ENCODE measurements at regions not wholly inside any gene's neighbourhood (a gene's known extent, or its start where the extent isn't known, plus 50 kb on each side); places are given as distances from the start of the nearest gene placed in this dataset.

DNA sequence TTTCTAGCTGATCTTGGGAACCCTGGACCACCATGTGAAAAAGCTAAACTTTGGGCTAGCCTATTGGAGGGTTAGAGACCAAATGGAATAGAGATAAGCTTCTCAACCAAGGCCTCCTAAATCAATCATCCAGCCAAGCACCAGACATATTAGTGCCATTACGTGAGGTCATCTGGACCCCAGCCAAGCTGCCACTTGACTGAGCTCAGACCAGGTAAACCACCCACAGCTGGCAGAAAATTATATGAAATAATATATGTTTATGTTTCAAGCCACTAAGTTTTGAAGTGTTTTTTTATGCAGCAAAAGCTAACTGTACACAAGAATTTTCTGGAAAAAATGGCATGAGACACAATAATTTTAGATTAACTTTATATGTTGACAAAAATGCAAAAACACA, 82.6 kb upstream of the PCGF5 start:
- no peak for DNase-seq (ENCODE audit: low read depth)

GRCh38 chr10:91140995-91141549, 79.4 kb upstream of the PCGF5 start:
- no peak for DNase-seq (ENCODE audit: low read depth)

DNA sequence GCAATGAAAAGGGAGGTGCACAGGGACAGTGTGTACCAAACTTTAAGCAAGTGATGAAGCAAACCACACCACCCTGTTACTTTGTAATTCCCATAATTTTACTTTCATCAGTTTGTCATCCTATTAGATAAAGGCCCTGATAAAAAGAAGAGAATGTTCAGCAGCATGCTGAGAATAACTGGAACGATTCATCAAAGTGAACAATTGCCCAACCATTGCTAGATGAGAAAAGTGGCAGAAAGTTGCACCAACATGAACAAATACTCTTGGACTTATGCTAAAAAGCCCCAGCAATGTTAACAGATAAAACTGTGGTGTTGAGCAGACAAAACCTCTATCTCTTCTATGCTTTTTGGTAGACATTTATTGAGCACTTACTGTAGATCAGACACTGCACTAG, 75.5 kb upstream of the PCGF5 start:
- no peak for DNase-seq (ENCODE audit: low read depth)

DNA sequence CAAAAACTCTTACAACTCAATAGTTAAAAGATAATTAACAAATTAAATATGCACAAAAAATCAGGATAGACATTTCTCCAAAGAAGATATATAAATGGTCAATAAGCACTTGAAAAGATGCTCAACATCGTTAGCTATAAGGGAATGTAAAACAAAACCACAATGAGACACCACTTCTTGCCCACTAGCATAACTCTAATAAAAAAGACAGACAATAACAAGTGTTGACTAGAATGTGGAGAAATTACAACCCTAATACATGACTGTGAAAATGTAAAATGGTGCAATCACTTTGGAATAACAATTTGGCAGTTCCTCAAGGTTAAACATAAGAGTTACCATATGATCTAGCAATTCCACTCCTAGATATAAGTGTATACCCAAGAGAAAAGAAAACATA, 74.3 kb upstream of the PCGF5 start:
- no peak for DNase-seq (ENCODE audit: low read depth)

DNA sequence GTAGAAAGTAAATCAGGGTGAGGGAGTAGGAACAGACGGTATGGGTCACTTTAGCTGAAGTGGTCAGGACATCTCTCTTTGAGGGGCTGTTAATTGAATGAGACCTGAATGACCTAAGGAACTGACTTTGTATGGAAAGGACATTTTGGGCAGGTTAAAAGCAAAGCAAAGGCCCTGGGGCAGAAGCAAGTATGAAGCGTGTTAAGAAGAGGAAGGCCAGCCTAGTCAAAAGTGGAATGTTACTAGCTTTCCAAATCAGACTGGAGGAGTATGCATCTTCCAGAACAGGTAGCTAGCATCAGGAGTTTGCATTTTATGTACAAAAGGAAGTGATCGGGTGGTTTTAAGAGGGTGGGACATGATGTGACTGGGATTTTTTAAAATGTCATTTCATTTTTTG, 70.9 kb upstream of the PCGF5 start:
- no peak for DNase-seq (ENCODE audit: low read depth)

- no peak for DNase-seq (ENCODE audit: low read depth)
Observed at GRCh38 chr10:91150631-91151030, 69.8 kb upstream of the PCGF5 start.

- no peak for DNase-seq (ENCODE audit: low read depth)
Observed at GRCh38 chr10:91153508-91153907, 67.0 kb upstream of the PCGF5 start.

DNA sequence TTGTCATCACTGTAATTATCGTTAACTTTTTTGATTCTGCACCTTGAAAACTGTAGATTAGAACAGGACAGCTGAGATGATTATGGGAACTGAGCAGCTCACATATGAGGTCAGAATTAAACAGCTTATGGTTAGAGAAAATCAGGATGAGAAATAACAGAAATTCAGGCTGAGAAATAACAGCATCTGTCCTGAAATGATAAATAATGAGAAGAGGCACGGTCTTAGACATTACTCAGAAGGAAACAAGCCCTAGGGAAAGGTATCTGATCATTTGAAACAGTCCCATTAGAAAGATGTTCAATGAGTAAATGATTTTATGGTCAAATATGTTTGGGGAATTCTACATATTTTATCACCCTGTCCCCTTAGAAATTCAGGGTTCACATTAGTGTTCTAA, 65.6 kb upstream of the PCGF5 start:
- DNase-seq (ENCODE audit: low read depth) = no peak

- DNase-seq (ENCODE audit: low read depth) = no peak
Observed at GRCh38 chr10:91156196-91156595, 64.3 kb upstream of the PCGF5 start.

DNA sequence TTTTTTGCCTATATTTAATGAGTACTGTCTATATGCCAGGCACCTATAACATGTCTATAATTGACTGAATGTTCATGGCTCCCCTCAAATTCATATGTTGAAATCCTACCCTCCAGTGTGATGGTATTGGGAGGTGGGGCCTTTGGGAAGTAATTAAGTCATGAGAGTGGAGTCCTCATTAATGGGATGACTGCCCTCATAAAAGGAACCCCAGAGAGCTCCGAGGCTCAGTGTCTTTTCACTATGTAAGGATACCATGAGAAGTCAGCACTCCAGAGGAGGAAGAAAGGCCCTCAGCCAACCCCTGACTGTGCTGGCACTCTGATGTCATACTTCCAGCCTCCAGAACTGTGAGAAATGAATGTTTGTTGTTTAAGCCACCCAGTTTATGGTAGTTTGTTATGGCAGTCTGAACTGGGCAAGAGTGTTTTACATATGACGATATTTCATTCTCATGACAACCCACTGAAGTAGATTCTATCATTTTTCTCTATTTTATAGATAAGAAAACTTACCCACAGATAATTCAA, 61.1 kb upstream of the PCGF5 start:
- DNase-seq (ENCODE audit: low read depth) = no peak

- no peak for DNase-seq (ENCODE audit: low read depth)
Observed at GRCh38 chr10:91162050-91162494, 58.4 kb upstream of the PCGF5 start.

GRCh38 chr10:91162495-91163268, 57.8 kb upstream of the PCGF5 start:
- DNase-seq (ENCODE audit: low read depth) = no peak

DNA sequence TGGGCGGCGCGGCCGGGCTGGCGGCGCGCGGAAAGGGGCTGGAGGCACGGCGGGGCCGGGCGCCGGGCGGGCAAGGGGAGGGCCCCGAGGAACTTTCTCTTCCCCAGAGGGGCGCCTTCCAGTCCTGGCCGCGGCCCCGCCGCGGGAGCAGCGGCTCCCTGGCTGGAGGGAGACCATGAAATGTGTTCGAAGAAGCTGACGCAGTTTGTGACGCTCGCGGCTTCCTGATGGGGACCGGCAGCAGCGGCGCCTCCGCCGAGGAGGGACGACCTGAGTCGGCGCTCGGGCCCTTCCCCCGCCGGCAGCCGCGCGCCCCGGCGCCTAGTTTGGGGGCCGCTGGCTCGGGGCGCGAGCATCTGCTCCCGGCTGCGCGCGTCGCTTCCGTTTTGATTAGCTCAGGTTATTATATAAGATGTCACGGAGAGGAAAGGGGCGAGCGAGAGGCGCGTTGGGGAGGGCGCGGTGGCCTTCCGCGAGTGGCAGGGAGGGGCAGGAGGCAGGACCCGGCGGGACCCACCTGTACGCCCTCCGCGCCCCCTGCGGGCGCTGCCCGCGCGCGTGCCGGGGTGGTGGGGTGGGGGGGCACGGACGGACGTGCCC, 57.1 kb upstream of the PCGF5 start:
- DNase-seq (ENCODE audit: low read depth) = peak; percentile 8

DNA sequence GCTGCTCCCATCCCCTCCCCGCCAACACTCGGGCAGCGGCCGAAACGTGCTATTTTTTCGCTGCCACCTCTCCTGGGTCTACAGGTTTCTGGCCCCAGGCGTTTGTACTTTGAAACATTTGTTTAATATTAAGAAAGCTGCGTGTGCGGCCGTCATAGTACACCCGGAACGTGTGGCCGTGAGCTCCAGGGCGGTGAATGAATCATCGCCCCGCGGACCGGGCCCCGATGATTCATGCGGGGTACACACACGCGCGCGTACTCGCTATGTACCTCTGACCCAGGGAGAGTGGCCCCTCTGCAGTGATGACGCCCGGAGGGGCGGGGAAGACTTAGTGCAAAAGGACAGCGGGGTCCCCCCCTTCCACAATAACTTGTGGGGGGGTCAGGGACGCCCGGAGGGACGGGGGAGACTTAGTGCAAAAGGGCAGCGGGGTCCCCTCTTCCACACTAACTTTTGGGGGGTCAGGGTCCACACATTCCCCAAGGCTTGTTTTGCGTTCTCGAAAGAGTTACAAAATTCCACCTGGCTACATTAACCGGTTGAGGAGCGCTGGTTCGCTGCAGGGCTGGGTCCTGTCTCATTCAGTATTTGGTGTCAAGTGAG, 56.5 kb upstream of the PCGF5 start:
- no peak for DNase-seq (ENCODE audit: low read depth)

DNA sequence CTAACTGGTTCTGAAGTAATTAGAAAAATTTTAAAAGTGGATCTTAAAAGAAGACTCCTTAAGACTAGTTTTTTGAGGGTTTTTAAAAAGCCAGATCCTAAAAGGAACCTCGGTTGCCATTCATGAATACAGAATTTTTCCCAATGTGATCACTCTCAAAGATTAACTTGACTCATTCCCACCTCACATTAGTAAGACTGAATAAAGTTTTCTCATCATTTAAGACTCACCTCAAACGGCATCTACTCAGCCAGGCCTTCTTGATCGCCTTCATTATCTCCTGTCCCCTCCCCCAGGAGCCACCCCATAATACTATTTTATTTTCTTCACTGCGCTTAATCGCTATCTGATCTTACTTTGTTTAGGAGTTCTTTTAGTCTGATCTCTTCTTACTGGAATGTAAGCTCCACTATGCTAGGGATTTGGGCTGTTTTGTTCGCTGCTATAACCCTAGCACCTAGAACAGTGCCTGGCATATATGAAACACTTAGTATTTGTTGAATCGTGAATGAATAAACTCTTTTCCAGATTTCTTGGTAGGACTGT, 55.9 kb upstream of the PCGF5 start:
- DNase-seq (ENCODE audit: low read depth) = no peak

DNA sequence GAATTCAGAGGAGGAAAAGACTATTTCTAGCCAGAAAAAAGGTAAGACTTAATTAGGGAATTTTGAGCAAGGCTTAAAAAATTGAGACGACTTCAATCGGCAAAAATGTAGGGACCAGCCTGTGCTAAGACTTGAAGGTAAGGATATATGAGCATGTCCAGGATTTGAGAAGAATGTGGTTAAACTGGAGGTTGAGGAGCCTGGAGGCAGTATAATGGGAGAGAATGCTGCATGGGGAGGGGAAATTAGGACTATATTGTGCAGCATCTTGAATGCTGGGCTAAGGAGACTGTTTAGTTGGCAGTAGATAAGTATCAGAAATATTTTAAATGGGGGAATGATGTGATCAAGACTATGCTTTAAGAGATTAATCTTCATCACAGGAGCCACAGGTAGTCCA, 53.1 kb upstream of the PCGF5 start:
- DNase-seq (ENCODE audit: low read depth) = no peak

GRCh38 chr10:91170418-91170817, 50.0 kb upstream of the PCGF5 start:
- no peak for DNase-seq (ENCODE audit: low read depth)
